OCI-LY3 (cell line): ENCODE measurements at regions not wholly inside any gene's neighbourhood (a gene's known extent, or its start where the extent isn't known, plus 50 kb on each side); places are given as distances from the start of the nearest gene placed in this dataset.

Source experiments
- CTCF ChIP-seq: fragments of 200-600, 300-600 bp; sonication (generic); IDR thresholded peaks from 2 replicates; pipeline ENCODE4 v1.5.1; 2014; ENCODE audit warnings: antibody characterized with exemption, low read length, low read depth
- EZH2phosphoT487 ChIP-seq: fragments of 200-600 bp; shearing (Covaris generic); IDR thresholded peaks from 2 replicates; pipeline ENCODE4 v1.6.1; 2018; ENCODE audit warnings: antibody characterized with exemption, mixed run types, low read depth

GRCh38 chr2:200189964-200190363 is 116.5 kb upstream of the SPATS2L start:
- TF ChIP-seq CTCF (no peak), EZH2phosphoT487 (no peak)
